ENCODE measurements at regions not wholly inside any gene's neighbourhood (a gene's known extent, or its start where the extent isn't known, plus 50 kb on each side); places are given as distances from the start of the nearest gene placed in this dataset.

DNA sequence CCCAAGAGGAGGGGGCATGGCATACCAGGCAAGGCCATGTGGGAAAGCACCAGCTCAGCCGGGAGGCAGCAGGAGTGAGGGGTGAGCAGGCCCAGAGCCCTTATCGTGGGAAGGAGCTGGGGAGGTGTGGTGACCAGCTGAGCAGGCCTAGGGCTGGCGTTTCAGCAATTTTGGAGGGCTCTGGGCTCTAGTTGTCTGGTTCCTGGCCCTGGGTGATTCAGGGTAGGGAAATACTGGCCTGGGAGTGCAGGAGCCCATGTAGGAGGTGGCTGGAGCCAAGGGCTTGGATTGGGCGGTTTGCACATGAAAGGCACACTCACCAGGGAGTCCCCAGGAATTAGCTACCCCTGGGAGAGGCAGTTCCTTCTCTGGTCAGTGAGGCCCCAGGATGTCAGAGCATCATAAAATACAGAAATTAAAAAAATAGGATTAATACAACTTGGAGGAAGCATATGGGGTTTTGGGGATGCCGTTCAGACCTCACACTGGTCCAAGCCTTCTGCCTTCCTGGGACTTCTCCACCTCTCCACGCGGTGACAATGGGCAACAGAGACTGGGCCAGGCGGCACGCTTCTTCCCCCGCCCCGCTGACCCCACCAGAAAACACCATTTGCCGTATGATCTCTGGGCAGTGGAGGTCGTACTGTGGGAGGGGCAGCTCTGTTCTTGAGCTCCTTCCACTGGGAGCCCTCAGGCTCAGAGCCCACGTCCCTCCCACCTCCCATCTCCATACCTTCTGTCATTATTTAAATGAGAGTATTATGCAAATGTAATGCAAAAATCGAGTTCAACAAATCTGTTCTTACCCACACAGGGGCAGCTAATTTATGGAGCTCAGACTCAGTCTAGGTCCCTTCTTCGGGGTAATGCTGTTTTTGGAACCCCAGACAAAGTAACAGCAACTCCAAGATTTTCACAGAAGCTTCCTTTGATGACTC lies 133.0 kb upstream of the FAM20C start:
- Histone ChIP-seq H3K9ac (ENCODE audit: low read depth, low read length) (no peak overlapping the region), H4K20me1 (ENCODE audit: insufficient read depth, low read length) (no peaks in the 10 kb centered on the region; the same call in 1 of the 2 replicates), H3K27me3 (ENCODE audit: insufficient read depth, low read length, poor library complexity) (peaks cover 9% of the 10 kb centered on the region), H3K36me3 (ENCODE audit: insufficient read depth, low read length) (no peaks in the 10 kb centered on the region), H3K4me1 (ENCODE audit: insufficient read depth, low read length) (no peaks in the 10 kb centered on the region), H2AFZ (ENCODE audit: low read depth, low read length) (no peak overlapping the region), H3K4me3 (ENCODE audit: low read depth in 1 of 2, low read length in 2 of 2) (no peak overlapping the region), H3K27ac (ENCODE audit: low read length) (no peak overlapping the region), H3K9me3 (ENCODE audit: insufficient read depth, low read length, severe bottlenecking) (no peaks in the 10 kb centered on the region), H3K4me2 (ENCODE audit: insufficient read depth, low read length) (no peak overlapping the region), H3K79me2 (ENCODE audit: insufficient read depth, low read length) (no peaks in the 10 kb centered on the region)
- TF ChIP-seq, protein P1, sequence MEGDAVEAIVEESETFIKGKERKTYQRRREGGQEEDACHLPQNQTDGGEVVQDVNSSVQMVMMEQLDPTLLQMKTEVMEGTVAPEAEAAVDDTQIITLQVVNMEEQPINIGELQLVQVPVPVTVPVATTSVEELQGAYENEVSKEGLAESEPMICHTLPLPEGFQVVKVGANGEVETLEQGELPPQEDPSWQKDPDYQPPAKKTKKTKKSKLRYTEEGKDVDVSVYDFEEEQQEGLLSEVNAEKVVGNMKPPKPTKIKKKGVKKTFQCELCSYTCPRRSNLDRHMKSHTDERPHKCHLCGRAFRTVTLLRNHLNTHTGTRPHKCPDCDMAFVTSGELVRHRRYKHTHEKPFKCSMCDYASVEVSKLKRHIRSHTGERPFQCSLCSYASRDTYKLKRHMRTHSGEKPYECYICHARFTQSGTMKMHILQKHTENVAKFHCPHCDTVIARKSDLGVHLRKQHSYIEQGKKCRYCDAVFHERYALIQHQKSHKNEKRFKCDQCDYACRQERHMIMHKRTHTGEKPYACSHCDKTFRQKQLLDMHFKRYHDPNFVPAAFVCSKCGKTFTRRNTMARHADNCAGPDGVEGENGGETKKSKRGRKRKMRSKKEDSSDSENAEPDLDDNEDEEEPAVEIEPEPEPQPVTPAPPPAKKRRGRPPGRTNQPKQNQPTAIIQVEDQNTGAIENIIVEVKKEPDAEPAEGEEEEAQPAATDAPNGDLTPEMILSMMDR (IDR thresholded peaks at IDR 0.05; ENCODE audit: borderline replicate concordance, extremely low read depth, low read length, poor library complexity, severe bottlenecking) = no peak
- no peak for TF ChIP-seq EZH2 (IDR thresholded peaks at IDR 0.05; ENCODE audit: borderline replicate concordance, low read depth, low read length, severe bottlenecking)
- ATAC-seq (ENCODE audit: insufficient read depth, low read depth) (no peak), DNase-seq (no peak)

DNA sequence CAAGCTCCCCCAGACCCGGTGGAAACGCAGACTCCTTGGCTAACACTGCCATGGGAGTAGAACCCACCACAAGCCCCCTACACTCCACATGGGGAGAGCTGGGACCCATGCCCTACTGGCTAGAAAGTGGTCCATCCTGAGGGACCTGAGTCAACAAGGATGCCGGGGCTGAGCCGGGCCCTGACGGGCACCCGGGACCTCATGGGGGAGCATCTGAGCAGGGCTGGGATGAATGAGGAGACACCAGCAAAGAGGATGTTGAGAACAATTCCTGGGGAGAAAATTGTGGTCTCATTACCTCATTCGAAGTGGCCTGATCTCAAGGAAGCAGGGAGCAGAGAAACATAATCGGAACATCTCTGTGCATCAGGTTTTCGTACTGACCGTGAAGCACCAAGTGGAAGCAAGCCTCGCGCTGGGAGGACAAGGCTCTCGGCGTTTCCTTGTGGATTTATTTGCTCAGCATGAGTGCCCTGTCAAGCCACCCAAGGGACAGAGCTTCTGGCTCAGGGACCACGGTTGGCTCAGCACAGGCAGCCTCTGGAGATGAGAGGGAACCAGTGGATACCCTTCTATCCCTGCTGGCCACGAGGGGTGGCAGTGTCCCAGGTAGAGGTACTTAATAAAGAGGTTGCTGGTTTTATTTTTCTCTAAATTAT lies 132.2 kb upstream of the FAM20C start:
- Histone ChIP-seq H2AFZ (ENCODE audit: low read depth, low read length) (no peak overlapping the region), H3K36me3 (ENCODE audit: insufficient read depth, low read length) (no peaks in the 10 kb centered on the region), H3K27me3 (ENCODE audit: insufficient read depth, low read length, poor library complexity) (peaks cover 9% of the 10 kb centered on the region), H3K4me3 (ENCODE audit: low read depth in 1 of 2, low read length in 2 of 2) (no peak overlapping the region), H3K4me1 (ENCODE audit: insufficient read depth, low read length) (no peaks in the 10 kb centered on the region), H4K20me1 (ENCODE audit: insufficient read depth, low read length) (no peaks in the 10 kb centered on the region; the same call in 1 of the 2 replicates), H3K9me3 (ENCODE audit: insufficient read depth, low read length, severe bottlenecking) (no peaks in the 10 kb centered on the region), H3K4me2 (ENCODE audit: insufficient read depth, low read length) (no peak overlapping the region), H3K27ac (ENCODE audit: low read length) (no peak overlapping the region), H3K79me2 (ENCODE audit: insufficient read depth, low read length) (no peaks in the 10 kb centered on the region), H3K9ac (ENCODE audit: low read depth, low read length) (no peak overlapping the region)
- ATAC-seq (ENCODE audit: insufficient read depth, low read depth) = no peak
- no peak for DNase-seq
- TF ChIP-seq EZH2 (IDR thresholded peaks at IDR 0.05; ENCODE audit: borderline replicate concordance, low read depth, low read length, severe bottlenecking) = no peak
- TF ChIP-seq, protein P1 (IDR thresholded peaks at IDR 0.05; ENCODE audit: borderline replicate concordance, extremely low read depth, low read length, poor library complexity, severe bottlenecking) = no peak

DNA sequence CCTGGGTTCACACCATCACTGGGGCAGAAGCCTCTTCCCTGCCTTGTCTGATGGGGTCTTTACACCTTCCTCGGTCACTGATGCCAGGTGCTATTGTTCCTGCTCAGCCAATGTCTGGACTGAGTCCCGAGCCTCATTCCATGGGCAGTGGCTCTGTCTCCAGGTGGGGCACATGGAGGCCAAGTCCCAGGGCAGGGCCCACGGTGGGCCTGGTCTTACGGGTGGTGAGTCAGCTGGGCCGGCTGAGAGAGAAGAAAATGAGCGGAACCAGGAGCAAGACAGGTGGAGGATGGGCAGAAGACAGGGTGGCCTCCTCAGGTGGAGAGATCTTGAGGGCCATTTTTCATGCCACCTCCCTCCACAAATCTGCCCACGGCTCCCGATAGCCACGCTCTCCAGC lies 131.7 kb upstream of the FAM20C start:
- H3K4me2 ChIP-seq (ENCODE audit: insufficient read depth, low read length) = no peak overlapping the region
- no peak overlapping the region for H3K9ac ChIP-seq (ENCODE audit: low read depth, low read length)
- DNase-seq = no peak
- H3K9me3 ChIP-seq (ENCODE audit: insufficient read depth, low read length, severe bottlenecking) = no peaks in the 10 kb centered on the region
- ATAC-seq (ENCODE audit: insufficient read depth, low read depth) = no peak
- H3K4me3 ChIP-seq (ENCODE audit: low read depth in 1 of 2, low read length in 2 of 2) = no peak overlapping the region
- peaks cover 7% of the 10 kb centered on the region for H3K27me3 ChIP-seq (ENCODE audit: insufficient read depth, low read length, poor library complexity)
- H3K36me3 ChIP-seq (ENCODE audit: insufficient read depth, low read length) = no peaks in the 10 kb centered on the region
- H3K4me1 ChIP-seq (ENCODE audit: insufficient read depth, low read length) = no peaks in the 10 kb centered on the region
- no peak overlapping the region for H2AFZ ChIP-seq (ENCODE audit: low read depth, low read length)
- TF ChIP-seq, protein P1 (IDR thresholded peaks at IDR 0.05; ENCODE audit: borderline replicate concordance, extremely low read depth, low read length, poor library complexity, severe bottlenecking) = no peak
- no peak for TF ChIP-seq EZH2 (IDR thresholded peaks at IDR 0.05; ENCODE audit: borderline replicate concordance, low read depth, low read length, severe bottlenecking)
- no peaks in the 10 kb centered on the region for H3K79me2 ChIP-seq (ENCODE audit: insufficient read depth, low read length)
- no peak overlapping the region for H3K27ac ChIP-seq (ENCODE audit: low read length)
- H4K20me1 ChIP-seq (ENCODE audit: insufficient read depth, low read length) = no peaks in the 10 kb centered on the region; the same call in 1 of the 2 replicates
